Panc1 (cell line): ENCODE measurements at regions not wholly inside any gene's neighbourhood (a gene's known extent, or its start where the extent isn't known, plus 50 kb on each side); places are given as distances from the start of the nearest gene placed in this dataset.

Experiments
- ATAC-seq: fragments of 200-7000 bp; cut with Tn5 transposase; 2 replicates; pipeline ENCODE4 v1.9.1; 2020; ENCODE audit warnings: mild to moderate bottlenecking, moderate library complexity
- BruUV-seq: library from RNA; stranded (reverse); fragments of 400-500 nt; replicated peaks from 2 replicates; lab custom pipeline; 2021; lab: Mats Ljungman, UMichigan
- CTCF ChIA-PET: fragments of 300-600 bp; sonication (Branson Sonifier 250); formaldehyde crosslinking; loops from one replicate; lab custom pipeline; 2022; ENCODE audit warnings: antibody characterized with exemption; lab: Charles Lee
- POLR2A ChIA-PET: fragments of 300-600 bp; sonication (Branson Sonifier 250); formaldehyde crosslinking; loops from one replicate; lab custom pipeline; 2022; ENCODE audit warnings: antibody characterized with exemption; lab: Charles Lee
- DNase-seq: peaks from one replicate; pipeline ENCODE4 v3.0.0-alpha.2; 2010; ENCODE audit warnings: low read depth, low spot score
- H3K27ac ChIP-seq: 2 replicates; pipeline ENCODE4 v1.5.1; 2011; ENCODE audit warnings: mild to moderate bottlenecking, low read length, inconsistent platforms
- H3K27me3 ChIP-seq: fragments of 200-500 bp; sonication (Bioruptor generic); 2 replicates; pipeline ENCODE4 v1.6.0; 2014; ENCODE audit warnings: low read length, inconsistent platforms; ENCODE audit not compliant: control insufficient read depth, insufficient read depth
- H3K36me3 ChIP-seq: fragments of 200-500 bp; sonication (Bioruptor generic); 2 replicates; pipeline ENCODE4 v1.5.1; 2014; ENCODE audit warnings: inconsistent platforms, mild to moderate bottlenecking, low read length, moderate library complexity; ENCODE audit not compliant: control insufficient read depth, insufficient read depth
- H3K4me1 ChIP-seq: 2 replicates; pipeline ENCODE4 v1.5.1; 2011; ENCODE audit warnings: inconsistent platforms, mild to moderate bottlenecking, low read length, moderate library complexity; ENCODE audit not compliant: control insufficient read depth, insufficient read depth
- H3K4me3 ChIP-seq, 2 experiments: 2 replicates each; pipeline ENCODE4 v1.5.1; 2011 to 2012; ENCODE audit warnings: low read depth in 2 of 2, low read length in 2 of 2, mild to moderate bottlenecking in 2 of 2, inconsistent platforms in 1 of 2, moderate library complexity in 1 of 2
- H3K9me3 ChIP-seq: fragments of 200-500 bp; sonication (Bioruptor generic); 2 replicates; pipeline ENCODE4 v1.5.1; 2014; ENCODE audit warnings: low read depth, mild to moderate bottlenecking, inconsistent platforms, low read length, moderate library complexity; ENCODE audit not compliant: control insufficient read depth, insufficient read depth
- POLR2AphosphoS5 ChIP-seq: IDR thresholded peaks from 2 replicates; pipeline ENCODE4 v1.6.1; 2012; ENCODE audit warnings: mild to moderate bottlenecking, low read depth, low read length, moderate library complexity
- SIN3A ChIP-seq: IDR thresholded peaks from 2 replicates; pipeline ENCODE4 v1.6.1; 2012; ENCODE audit warnings: low read depth, mild to moderate bottlenecking, low read length, moderate library complexity, borderline replicate concordance; ENCODE audit not compliant: insufficient read depth
- TCF7L2 ChIP-seq: IDR thresholded peaks from 2 replicates; pipeline ENCODE4 v1.6.1; 2011; ENCODE audit warnings: mild to moderate bottlenecking, low read depth, low read length, inconsistent platforms
- in situ Hi-C: cut with HindIII; loops from 2 replicates; pipeline ENCODE4 v1.10.0; 2016; ENCODE audit warnings: low sequenced_read_pairs, low pct_unique_long_range_greater_than_20kb
- intact Hi-C: fragments of 100-400 bp; cut with micrococcal nuclease; formaldehyde crosslinking; loops from one replicate; pipeline ENCODE4 v1.10.0; 2022; ENCODE audit not compliant: unreplicated experiment
- TF ChIP-seq, protein P1 (sequence below): fragments of 450-650 bp; IDR thresholded peaks from 2 replicates; pipeline ENCODE4 v1.5.1; 2017; ENCODE audit warnings: mild to moderate bottlenecking
- TF ChIP-seq, protein P2 (sequence below), 2 experiments: IDR thresholded peaks; 2 replicates each; pipeline ENCODE4 v1.6.1; 2011 to 2012; ENCODE audit warnings: low read depth in 2 of 2, control low read depth in 1 of 2, low read length in 1 of 2, mild to moderate bottlenecking in 1 of 2, moderate library complexity in 1 of 2; ENCODE audit not compliant: insufficient read depth in 1 of 2

DNA sequence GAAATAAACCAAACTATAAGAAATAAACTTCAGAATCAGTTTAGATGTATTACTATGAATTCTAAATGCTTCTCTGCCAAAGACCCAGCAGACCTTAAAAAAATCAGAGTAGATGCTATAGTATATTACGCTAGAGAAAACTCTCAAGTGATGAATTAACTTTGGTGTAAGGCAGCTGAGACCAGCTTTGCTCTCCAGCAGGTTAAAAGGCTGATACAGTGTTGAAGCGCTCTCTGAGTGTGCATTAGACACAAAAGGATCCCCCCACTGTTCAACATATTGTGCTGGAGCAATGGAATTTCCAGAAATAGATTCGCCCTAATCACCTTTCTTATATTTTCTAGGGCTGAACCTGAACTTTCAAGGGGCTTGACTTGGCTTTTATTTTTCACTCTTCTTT, 190.0 kb downstream of the EFHB start:
- POLR2A ChIA-PET, result no interaction called here
- no TSS peak for BruUV-seq
- H3K4me3 ChIP-seq, result no peak overlapping the region

DNA sequence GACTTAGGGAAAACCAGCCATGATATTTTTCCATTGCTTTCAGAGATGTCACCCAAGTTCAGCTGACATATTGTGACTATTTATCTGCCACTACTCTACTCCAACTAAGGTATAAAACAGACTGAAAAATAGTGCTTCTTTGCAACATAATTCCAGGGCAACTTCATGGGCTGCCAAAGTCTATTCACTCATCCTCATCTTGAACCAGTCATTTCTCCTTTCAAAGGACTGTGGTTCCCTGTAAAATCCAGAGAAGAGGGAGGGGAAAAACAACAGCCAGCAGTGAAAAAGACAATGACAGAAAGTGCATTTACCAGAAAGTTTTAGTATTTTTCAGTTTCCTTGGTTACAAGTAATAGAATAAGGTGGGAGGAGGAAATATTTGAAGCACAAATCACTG, 191.1 kb downstream of the EFHB start:
- H3K4me1 ChIP-seq, result no peaks in the 10 kb centered on the region
- BruUV-seq, result no TSS peak
- ChIA-PET CTCF (no interaction called here), POLR2A (no interaction called here)
- TF ChIP-seq POLR2AphosphoS5 (no peak), TCF7L2 (no peak), SIN3A (no peak)
- TF ChIP-seq, protein P1, sequence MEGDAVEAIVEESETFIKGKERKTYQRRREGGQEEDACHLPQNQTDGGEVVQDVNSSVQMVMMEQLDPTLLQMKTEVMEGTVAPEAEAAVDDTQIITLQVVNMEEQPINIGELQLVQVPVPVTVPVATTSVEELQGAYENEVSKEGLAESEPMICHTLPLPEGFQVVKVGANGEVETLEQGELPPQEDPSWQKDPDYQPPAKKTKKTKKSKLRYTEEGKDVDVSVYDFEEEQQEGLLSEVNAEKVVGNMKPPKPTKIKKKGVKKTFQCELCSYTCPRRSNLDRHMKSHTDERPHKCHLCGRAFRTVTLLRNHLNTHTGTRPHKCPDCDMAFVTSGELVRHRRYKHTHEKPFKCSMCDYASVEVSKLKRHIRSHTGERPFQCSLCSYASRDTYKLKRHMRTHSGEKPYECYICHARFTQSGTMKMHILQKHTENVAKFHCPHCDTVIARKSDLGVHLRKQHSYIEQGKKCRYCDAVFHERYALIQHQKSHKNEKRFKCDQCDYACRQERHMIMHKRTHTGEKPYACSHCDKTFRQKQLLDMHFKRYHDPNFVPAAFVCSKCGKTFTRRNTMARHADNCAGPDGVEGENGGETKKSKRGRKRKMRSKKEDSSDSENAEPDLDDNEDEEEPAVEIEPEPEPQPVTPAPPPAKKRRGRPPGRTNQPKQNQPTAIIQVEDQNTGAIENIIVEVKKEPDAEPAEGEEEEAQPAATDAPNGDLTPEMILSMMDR, result no peak
- TF ChIP-seq, protein P2, sequence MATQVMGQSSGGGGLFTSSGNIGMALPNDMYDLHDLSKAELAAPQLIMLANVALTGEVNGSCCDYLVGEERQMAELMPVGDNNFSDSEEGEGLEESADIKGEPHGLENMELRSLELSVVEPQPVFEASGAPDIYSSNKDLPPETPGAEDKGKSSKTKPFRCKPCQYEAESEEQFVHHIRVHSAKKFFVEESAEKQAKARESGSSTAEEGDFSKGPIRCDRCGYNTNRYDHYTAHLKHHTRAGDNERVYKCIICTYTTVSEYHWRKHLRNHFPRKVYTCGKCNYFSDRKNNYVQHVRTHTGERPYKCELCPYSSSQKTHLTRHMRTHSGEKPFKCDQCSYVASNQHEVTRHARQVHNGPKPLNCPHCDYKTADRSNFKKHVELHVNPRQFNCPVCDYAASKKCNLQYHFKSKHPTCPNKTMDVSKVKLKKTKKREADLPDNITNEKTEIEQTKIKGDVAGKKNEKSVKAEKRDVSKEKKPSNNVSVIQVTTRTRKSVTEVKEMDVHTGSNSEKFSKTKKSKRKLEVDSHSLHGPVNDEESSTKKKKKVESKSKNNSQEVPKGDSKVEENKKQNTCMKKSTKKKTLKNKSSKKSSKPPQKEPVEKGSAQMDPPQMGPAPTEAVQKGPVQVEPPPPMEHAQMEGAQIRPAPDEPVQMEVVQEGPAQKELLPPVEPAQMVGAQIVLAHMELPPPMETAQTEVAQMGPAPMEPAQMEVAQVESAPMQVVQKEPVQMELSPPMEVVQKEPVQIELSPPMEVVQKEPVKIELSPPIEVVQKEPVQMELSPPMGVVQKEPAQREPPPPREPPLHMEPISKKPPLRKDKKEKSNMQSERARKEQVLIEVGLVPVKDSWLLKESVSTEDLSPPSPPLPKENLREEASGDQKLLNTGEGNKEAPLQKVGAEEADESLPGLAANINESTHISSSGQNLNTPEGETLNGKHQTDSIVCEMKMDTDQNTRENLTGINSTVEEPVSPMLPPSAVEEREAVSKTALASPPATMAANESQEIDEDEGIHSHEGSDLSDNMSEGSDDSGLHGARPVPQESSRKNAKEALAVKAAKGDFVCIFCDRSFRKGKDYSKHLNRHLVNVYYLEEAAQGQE (IDR thresholded peaks at IDR 0.05; ENCODE audit: insufficient read depth in 1 of 2, low read depth in 2 of 2, low read length in 1 of 2), result no peak
- H3K27me3 ChIP-seq, result no peaks in the 10 kb centered on the region
- no peak overlapping the region for H3K4me3 ChIP-seq
- H3K36me3 ChIP-seq, result no peaks in the 10 kb centered on the region
- no peaks in the 10 kb centered on the region for H3K9me3 ChIP-seq
- ATAC-seq (no peak), DNase-seq (no peak)
- in situ Hi-C loops, result no loop called here
- intact Hi-C loops, result no loop called here
- H3K27ac ChIP-seq, result no peak overlapping the region

More for the DNA sequence above, 190.0 kb downstream of the EFHB start:
- Histone ChIP-seq H3K9me3 (no peaks in the 10 kb centered on the region), H3K27me3 (no peaks in the 10 kb centered on the region), H3K27ac (no peak overlapping the region), H3K36me3 (no peaks in the 10 kb centered on the region), H3K4me1 (no peaks in the 10 kb centered on the region)
- intact Hi-C loops (no loop called here), in situ Hi-C loops (no loop called here)
- DNase-seq (no peak), ATAC-seq (no peak)
- TF ChIP-seq, protein P2 (IDR thresholded peaks at IDR 0.05; ENCODE audit: insufficient read depth in 1 of 2, low read depth in 2 of 2, low read length in 1 of 2), result no peak
- TF ChIP-seq POLR2AphosphoS5 (no peak), TCF7L2 (no peak), SIN3A (no peak)
- TF ChIP-seq, protein P1, result no peak
- CTCF ChIA-PET, result no interaction called here
